ENCODE measurements at regions not wholly inside any gene's neighbourhood (a gene's known extent, or its start where the extent isn't known, plus 50 kb on each side); places are given as distances from the start of the nearest gene placed in this dataset.

- Histone ChIP-seq H3K36me3 (ENCODE audit: control insufficient read depth in 2 of 2, insufficient read depth in 2 of 2, low read length in 1 of 2) (no peaks in the 10 kb centered on the region), H4K20me1 (ENCODE audit: control insufficient read depth, insufficient read depth) (no peaks in the 10 kb centered on the region), H3K27me3 (replicated peaks in 1 of 2; ENCODE audit: control insufficient read depth in 2 of 2, insufficient read depth in 2 of 2, low read length in 1 of 2) (no peaks in the 10 kb centered on the region), H2AFZ (ENCODE audit: control insufficient read depth, low read depth, low read length) (no peak overlapping the region), H3K4me1 (ENCODE audit: control insufficient read depth, insufficient read depth, low read length) (no peaks in the 10 kb centered on the region), H3K79me2 (ENCODE audit: control insufficient read depth, insufficient read depth, low read length) (no peaks in the 10 kb centered on the region), H3K4me2 (ENCODE audit: control insufficient read depth, insufficient read depth) (no peak overlapping the region), H3K9ac (ENCODE audit: control insufficient read depth, insufficient read depth, low read length) (no peak overlapping the region), H3K9me3 (replicated peaks; ENCODE audit: control insufficient read depth, insufficient read depth, low read length) (no peaks in the 10 kb centered on the region), H3K27ac (ENCODE audit: control insufficient read depth, insufficient read depth) (no peak overlapping the region), H3K4me3 (no peak overlapping the region)
- in situ Hi-C loops (cut with MboI), result no loop called here
- POLR2A ChIA-PET, result no interaction called here
- WGBS (ENCODE audit: insufficient coverage, insufficient replicate concordance, low lambda C conversion rate, missing lambda C conversion rate), result 0% methylated on average over 1 of the region's 1 CpG
- TF ChIP-seq MYB (IDR thresholded peaks at IDR 0.05; ENCODE audit: borderline replicate concordance, low read depth, low read length), result no peak
- no peak for TF ChIP-seq HSF1 (IDR thresholded peaks at IDR 0.05; ENCODE audit: low read depth, low read length)
- TF ChIP-seq ZBED1 (IDR thresholded peaks at IDR 0.05; ENCODE audit: borderline replicate concordance), result no peak
- no peak for TF ChIP-seq LARP7 (IDR thresholded peaks at IDR 0.05)
- no peak for TF ChIP-seq ATF2 (IDR thresholded peaks at IDR 0.05; ENCODE audit: low read length)
- no peak for TF ChIP-seq RELB (IDR thresholded peaks at IDR 0.05; ENCODE audit: low read depth)
- no peak for TF ChIP-seq BACH1 (IDR thresholded peaks at IDR 0.05; ENCODE audit: borderline replicate concordance)
- no peak for TF ChIP-seq TAF1 (IDR thresholded peaks at IDR 0.05; ENCODE audit: borderline replicate concordance, low read depth, low read length)
- no peak for TF ChIP-seq GATAD2B (conservative IDR thresholded peaks at IDR 0.05; ENCODE audit: low read depth)
- TF ChIP-seq POLR2AphosphoS2 (IDR thresholded peaks at IDR 0.05; ENCODE audit: low read depth, low read length), result no peak
- no peak for TF ChIP-seq NKRF (conservative IDR thresholded peaks at IDR 0.05)
- no peak for TF ChIP-seq ZNF274 (IDR thresholded peaks at IDR 0.05; ENCODE audit: insufficient read depth, insufficient read length)
- TF ChIP-seq CREM (IDR thresholded peaks at IDR 0.05; ENCODE audit: low read depth), result no peak
- TF ChIP-seq POU2F2 (IDR thresholded peaks at IDR 0.05; ENCODE audit: borderline replicate concordance, low read depth, low read length), result no peak
- TF ChIP-seq PAX8 (IDR thresholded peaks at IDR 0.05), result no peak
- TF ChIP-seq BHLHE40 (IDR thresholded peaks at IDR 0.05; ENCODE audit: borderline replicate concordance in 1 of 2, low read depth in 2 of 2, low read length in 1 of 2), result no peak
- TF ChIP-seq TCF3 (IDR thresholded peaks at IDR 0.05; ENCODE audit: borderline replicate concordance, insufficient read depth, low read depth, low read length), result no peak
- no peak for TF ChIP-seq RELA (IDR thresholded peaks at IDR 0.05; ENCODE audit: borderline replicate concordance, partially characterized antibody)
- TF ChIP-seq MEF2A (IDR thresholded peaks at IDR 0.05; ENCODE audit: insufficient read depth, low read depth, low read length), result no peak
- RAD21 ChIA-PET (ENCODE audit: unreplicated experiment), result interaction anchor here (2.2 kb wide), 1 partner anchor 405 kb away, joined by 6 read pairs; no protein-coding TSS in a partner anchor
- BruUV-seq (replicated peaks), result no TSS peak
- intact Hi-C loops (cut with micrococcal nuclease; ENCODE audit: unreplicated experiment), result no loop called here
- no peak for ATAC-seq
- SMC1A ChIA-PET (ENCODE audit: uncharacterized antibody, unreplicated experiment), result interaction anchor here (6.3 kb wide), 1 partner anchor 404 kb away, joined by 86 read pairs; no protein-coding TSS in a partner anchor
- no peak for DNase-seq (ENCODE audit: low read depth, low spot score)
- no peak for FAIRE-seq
- CTCF ChIA-PET, result interaction anchor here (1.0 to 7.5 kb wide), 2 partner anchors 405 to 408 kb away, joined by 3 to 153 read pairs; no protein-coding TSS in a partner anchor
Measured at GRCh38 chr9:18216376-18216775, 257.6 kb upstream of the ADAMTSL1 start.
